ENCODE measurements at regions not wholly inside any gene's neighbourhood (a gene's known extent, or its start where the extent isn't known, plus 50 kb on each side); places are given as distances from the start of the nearest gene placed in this dataset.

GRCh38 chr7:86962623-86963022 is 96.8 kb downstream of the ELAPOR2 start:
- no peak for TF ChIP-seq CTCF (IDR thresholded peaks at IDR 0.05)
- no peak for TF ChIP-seq ZFX (IDR thresholded peaks at IDR 0.05; ENCODE audit: borderline replicate concordance)
